HG03565 (cell line): ENCODE measurements at regions not wholly inside any gene's neighbourhood (a gene's known extent, or its start where the extent isn't known, plus 50 kb on each side); places are given as distances from the start of the nearest gene placed in this dataset.
"Not testable (repeated sequence)": the region's sequence is repeated elsewhere in the genome, so short reads cannot be mapped to it uniquely, and the experiment has no call there.

ENCODE experiments used
- ATAC-seq: cut with Tn5 transposase; IDR thresholded peaks from one replicate; pipeline ENCODE4 v1.9.1; 2021; ENCODE audit warnings: mild to moderate bottlenecking, moderate library complexity; ENCODE audit not compliant: unreplicated experiment

GRCh38 chr4:141518222-141518621 lies 118.2 kb upstream of the IL15 start:
- ATAC-seq = no peak

GRCh38 chr4:141524116-141524515 lies 112.3 kb upstream of the IL15 start:
- ATAC-seq = no peak

GRCh38 chr4:141524841-141525240 lies 111.5 kb upstream of the IL15 start:
- ATAC-seq = no peak

GRCh38 chr4:141530627-141531026 lies 105.8 kb upstream of the IL15 start:
- ATAC-seq = no peak

GRCh38 chr4:141534985-141535384 lies 101.4 kb upstream of the IL15 start:
- no peak for ATAC-seq

GRCh38 chr4:141538001-141538400 lies 98.4 kb upstream of the IL15 start:
- ATAC-seq = no peak

- no peak for ATAC-seq
These were observed 95.7 kb upstream of the IL15 start for GRCh38 chr4:141540643-141541042.

GRCh38 chr4:141541851-141542250 lies 94.5 kb upstream of the IL15 start:
- ATAC-seq = no peak

- no peak for ATAC-seq
These were observed 93.2 kb upstream of the IL15 start for GRCh38 chr4:141543176-141543575.

GRCh38 chr4:141543706-141544105 lies 92.7 kb upstream of the IL15 start:
- no peak for ATAC-seq

- no peak for ATAC-seq
These were observed 87.6 kb upstream of the IL15 start for GRCh38 chr4:141548791-141549190.

- peak; percentile 50 for ATAC-seq
These were observed 76.3 kb upstream of the IL15 start for GRCh38 chr4:141560056-141560455.

GRCh38 chr4:141562649-141563048 lies 73.7 kb upstream of the IL15 start:
- no peak for ATAC-seq

GRCh38 chr4:141563723-141564122 lies 72.7 kb upstream of the IL15 start:
- ATAC-seq = no peak

- not testable (repeated sequence) for ATAC-seq
These were observed 71.4 kb upstream of the IL15 start for GRCh38 chr4:141564961-141565360.

- peak; percentile 71 for ATAC-seq
These were observed 70.8 kb upstream of the IL15 start for GRCh38 chr4:141565379-141566089.

GRCh38 chr4:141567326-141567915 lies 69.0 kb upstream of the IL15 start:
- ATAC-seq = no peak

- no peak for ATAC-seq
These were observed 67.2 kb upstream of the IL15 start for GRCh38 chr4:141569141-141569540.

GRCh38 chr4:141570290-141570689 lies 66.1 kb upstream of the IL15 start:
- no peak for ATAC-seq

GRCh38 chr4:141571362-141571761 lies 65.0 kb upstream of the IL15 start:
- ATAC-seq = no peak

- ATAC-seq = no peak
These were observed 64.6 kb upstream of the IL15 start for GRCh38 chr4:141571793-141572192.

GRCh38 chr4:141573678-141574077 lies 62.7 kb upstream of the IL15 start:
- ATAC-seq = no peak

- no peak for ATAC-seq
These were observed 60.5 kb upstream of the IL15 start for GRCh38 chr4:141575884-141576283.
